Endothelial cell of umbilical vein (primary cell): ENCODE measurements at regions not wholly inside any gene's neighbourhood (a gene's known extent, or its start where the extent isn't known, plus 50 kb on each side); places are given as distances from the start of the nearest gene placed in this dataset.

Source experiments
- CTCF ChIP-seq, 2 donors: IDR thresholded peaks; 1 replicate in 1 of 2; 2 replicates in 1 of 2; pipeline ENCODE4 v1.5.1; 2011; ENCODE audit warnings: low read length in 2 of 2, mild to moderate bottlenecking in 2 of 2, moderate library complexity in 2 of 2, control low read depth in 1 of 2, inconsistent platforms in 1 of 2, low read depth in 1 of 2; ENCODE audit not compliant: insufficient read depth in 1 of 2; ENCODE audit errors: extremely low read depth in 1 of 2
- EZH2 ChIP-seq: IDR thresholded peaks from 2 replicates; pipeline ENCODE4 v1.6.1; 2012; ENCODE audit warnings: borderline replicate concordance, low read depth, mild to moderate bottlenecking, moderate library complexity, low read length, inconsistent platforms; ENCODE audit not compliant: severe bottlenecking
- GATA2 ChIP-seq: IDR thresholded peaks from 2 replicates; pipeline ENCODE4 v1.7.0; 2011; ENCODE audit warnings: low read depth, mild to moderate bottlenecking, moderate library complexity, mixed read lengths, low read length; ENCODE audit not compliant: insufficient read length, insufficient read depth
- JUN ChIP-seq: IDR thresholded peaks from 2 replicates; pipeline ENCODE4 v1.6.1; 2011; ENCODE audit warnings: borderline replicate concordance, low read depth; ENCODE audit not compliant: insufficient read length, insufficient read depth
- MAX ChIP-seq: IDR thresholded peaks from 2 replicates; pipeline ENCODE4 v1.6.1; 2011; ENCODE audit not compliant: insufficient read depth, insufficient read length
- MYC ChIP-seq: IDR thresholded peaks from one replicate; pipeline ENCODE4 v1.6.1; 2011; ENCODE audit warnings: mild to moderate bottlenecking, low read depth, low read length
- POLR2A ChIP-seq: IDR thresholded peaks from 2 replicates; pipeline ENCODE4 v1.6.1; 2012; ENCODE audit warnings: low read depth, mild to moderate bottlenecking, control low read depth, low read length
- POLR2AphosphoS5 ChIP-seq: IDR thresholded peaks from 2 replicates; pipeline ENCODE4 v1.6.1; 2012; ENCODE audit warnings: low read depth, mild to moderate bottlenecking, control low read depth, low read length, moderate library complexity; ENCODE audit not compliant: insufficient read depth

- TF ChIP-seq CTCF (IDR thresholded peaks at IDR 0.05; ENCODE audit: extremely low read depth in 1 of 2, insufficient read depth in 1 of 2, low read depth in 1 of 2, low read length in 2 of 2) (no peak), POLR2AphosphoS5 (no peak), POLR2A (no peak), JUN (no peak), MYC (no peak), GATA2 (no peak), EZH2 (no peak), MAX (no peak)
Observed at GRCh38 chr13:72061613-72062012, 194.6 kb upstream of the DACH1 start.
